Natural killer cell (primary cell): ENCODE measurements at regions not wholly inside any gene's neighbourhood (a gene's known extent, or its start where the extent isn't known, plus 50 kb on each side); places are given as distances from the start of the nearest gene placed in this dataset.

ENCODE experiments used
- ATAC-seq, 3 donors: fragments of 150-1000 bp in 2 of 3; fragments of 200-7000 bp in 1 of 3; cut with Tn5 transposase; 1 replicate in 1 of 3; 2 replicates in 2 of 3; pipeline ENCODE4 v1.10.0; 2021; ENCODE audit warnings: mild to moderate bottlenecking in 2 of 3, moderate library complexity in 2 of 3
- DNase-seq, 2 donors: peaks; one replicate each; pipeline versions ENCODE4 v3.0.0 to v3.0.0-alpha.2; 2013 to 2021; ENCODE audit warnings: mixed read lengths in 1 of 2
- H3K27ac ChIP-seq: one replicate; pipeline ENCODE4 v1.5.1; 2013; ENCODE audit warnings: mild to moderate bottlenecking, low read length
- H3K27me3 ChIP-seq: one replicate; pipeline ENCODE4 v1.6.1; 2013; ENCODE audit warnings: low read length; ENCODE audit not compliant: control insufficient read depth, insufficient read depth
- H3K36me3 ChIP-seq: one replicate; pipeline ENCODE4 v1.6.1; 2013; ENCODE audit warnings: low read length; ENCODE audit not compliant: control insufficient read depth, insufficient read depth
- H3K4me1 ChIP-seq: one replicate; pipeline ENCODE4 v1.6.1; 2013; ENCODE audit warnings: low read length; ENCODE audit not compliant: control insufficient read depth, insufficient read depth
- H3K4me3 ChIP-seq: one replicate; pipeline ENCODE4 v1.5.1; 2013; ENCODE audit warnings: low read length
- H3K9me3 ChIP-seq: one replicate; pipeline ENCODE4 v1.6.1; 2013; ENCODE audit warnings: low read length; ENCODE audit not compliant: control insufficient read depth, insufficient read depth
- H3K27ac Mint-ChIP-seq, 2 donors: one replicate each; pipeline ENCODE4 v1.8.0; 2022; ENCODE audit warnings: mild to moderate bottlenecking in 2 of 2, mixed read lengths in 2 of 2, moderate library complexity in 1 of 2
- H3K27me3 Mint-ChIP-seq, 2 donors: one replicate each; pipeline ENCODE4 v1.8.0; 2022; ENCODE audit warnings: low read depth in 2 of 2, mixed read lengths in 2 of 2
- H3K36me3 Mint-ChIP-seq: one replicate; pipeline ENCODE4 v1.8.0; 2022; ENCODE audit warnings: mixed read lengths
- H3K4me1 Mint-ChIP-seq, 2 donors: one replicate each; pipeline ENCODE4 v1.8.0; 2022; ENCODE audit warnings: mixed read lengths in 2 of 2
- H3K4me3 Mint-ChIP-seq: one replicate; pipeline ENCODE4 v1.8.0; 2022; ENCODE audit warnings: mild to moderate bottlenecking, moderate library complexity, mixed read lengths
- H3K9me3 Mint-ChIP-seq, 2 donors: one replicate each; pipeline ENCODE4 v1.8.0; 2022; ENCODE audit warnings: mixed read lengths in 2 of 2
- WGBS: methylation state at CpG from one replicate; pipeline ENCODE4 v1.1.7; 2013; ENCODE audit warnings: missing lambda C conversion rate; ENCODE audit not compliant: insufficient coverage; 5-methylcytosine and 5-hydroxymethylcytosine counted together
- intact Hi-C: fragments of 100-400 bp; cut with micrococcal nuclease; formaldehyde crosslinking; loops from one replicate; pipeline ENCODE4 v1.14.2; 2022
- TF ChIP-seq, protein P1 (sequence below): fragments of 200-600 bp; IDR thresholded peaks from one replicate; pipeline ENCODE4 v1.8.0; 2022; ENCODE audit warnings: antibody characterized with exemption

DNA sequence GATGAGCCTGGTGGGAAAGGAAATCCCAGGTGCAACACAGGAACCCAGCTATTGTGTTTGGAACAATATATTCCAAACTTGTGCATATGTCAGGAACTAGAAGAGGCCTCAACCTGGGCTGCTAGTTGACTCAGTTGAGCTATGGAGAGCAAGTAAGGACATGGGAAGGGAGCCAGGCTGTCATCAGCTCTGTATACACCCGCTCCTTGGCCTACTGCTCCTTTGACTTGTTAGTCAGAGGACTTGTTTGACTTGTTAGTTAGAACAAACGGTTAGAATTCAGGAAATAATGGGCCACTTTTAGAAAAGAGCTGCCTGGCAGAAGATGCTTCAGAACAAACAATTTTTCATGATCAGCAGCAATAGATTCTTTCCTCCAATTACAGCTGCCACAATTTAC is 76.4 kb downstream of the CBLL2 start:
- no peak overlapping the region for H3K27ac Mint-ChIP-seq
- TF ChIP-seq, protein P1, sequence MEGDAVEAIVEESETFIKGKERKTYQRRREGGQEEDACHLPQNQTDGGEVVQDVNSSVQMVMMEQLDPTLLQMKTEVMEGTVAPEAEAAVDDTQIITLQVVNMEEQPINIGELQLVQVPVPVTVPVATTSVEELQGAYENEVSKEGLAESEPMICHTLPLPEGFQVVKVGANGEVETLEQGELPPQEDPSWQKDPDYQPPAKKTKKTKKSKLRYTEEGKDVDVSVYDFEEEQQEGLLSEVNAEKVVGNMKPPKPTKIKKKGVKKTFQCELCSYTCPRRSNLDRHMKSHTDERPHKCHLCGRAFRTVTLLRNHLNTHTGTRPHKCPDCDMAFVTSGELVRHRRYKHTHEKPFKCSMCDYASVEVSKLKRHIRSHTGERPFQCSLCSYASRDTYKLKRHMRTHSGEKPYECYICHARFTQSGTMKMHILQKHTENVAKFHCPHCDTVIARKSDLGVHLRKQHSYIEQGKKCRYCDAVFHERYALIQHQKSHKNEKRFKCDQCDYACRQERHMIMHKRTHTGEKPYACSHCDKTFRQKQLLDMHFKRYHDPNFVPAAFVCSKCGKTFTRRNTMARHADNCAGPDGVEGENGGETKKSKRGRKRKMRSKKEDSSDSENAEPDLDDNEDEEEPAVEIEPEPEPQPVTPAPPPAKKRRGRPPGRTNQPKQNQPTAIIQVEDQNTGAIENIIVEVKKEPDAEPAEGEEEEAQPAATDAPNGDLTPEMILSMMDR: no peak
- Histone ChIP-seq H3K27me3 (no peaks in the 10 kb centered on the region), H3K36me3 (no peaks in the 10 kb centered on the region), H3K4me3 (no peak overlapping the region), H3K4me1 (no peaks in the 10 kb centered on the region), H3K9me3 (no peaks in the 10 kb centered on the region), H3K27ac (no peak overlapping the region)
- H3K4me3 Mint-ChIP-seq: no peak overlapping the region
- ATAC-seq: no peak
- intact Hi-C loops: no loop called here
- no peaks in the 10 kb centered on the region for H3K4me1 Mint-ChIP-seq
- no peaks in the 10 kb centered on the region for H3K36me3 Mint-ChIP-seq
- H3K9me3 Mint-ChIP-seq: peaks cover 2 to 3% of the 10 kb centered on the region in 2 donors
- no peaks in the 10 kb centered on the region for H3K27me3 Mint-ChIP-seq
- 91% methylated on average over 2 of the region's 2 CpGs for WGBS
- DNase-seq: no peak

DNA sequence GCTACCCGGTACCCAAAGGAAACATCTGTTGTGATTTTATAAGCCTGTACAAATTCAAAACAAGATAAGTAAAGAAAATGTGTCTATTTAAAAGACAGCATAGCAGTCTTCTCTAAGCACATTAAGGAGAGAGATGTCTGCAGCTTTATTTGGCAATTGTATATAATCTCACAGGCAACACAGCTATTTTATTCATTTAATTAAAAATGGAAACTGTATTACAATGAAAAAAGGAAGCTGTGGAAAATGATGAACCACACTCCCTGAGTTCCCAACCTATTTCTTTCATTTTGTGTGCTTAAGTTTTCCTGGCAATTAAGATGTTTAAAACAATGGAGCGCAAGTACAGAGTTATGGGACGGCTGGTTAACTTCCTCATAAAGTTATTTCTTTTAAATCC is 78.4 kb downstream of the CBLL2 start:
- no peak for DNase-seq

GRCh38 chrX:22351966-22352365 is 79.3 kb downstream of the CBLL2 start:
- TF ChIP-seq, protein P1: no peak
- no peaks in the 10 kb centered on the region for H3K27me3 ChIP-seq
- H3K4me3 ChIP-seq: no peak overlapping the region
- no peak overlapping the region for H3K27ac ChIP-seq
- no peaks in the 10 kb centered on the region for H3K9me3 Mint-ChIP-seq
- no peaks in the 10 kb centered on the region for H3K36me3 ChIP-seq
- no peaks in the 10 kb centered on the region for H3K4me1 Mint-ChIP-seq
- DNase-seq: no peak
- no peak for ATAC-seq
- no peaks in the 10 kb centered on the region for H3K4me1 ChIP-seq
- H3K36me3 Mint-ChIP-seq: no peaks in the 10 kb centered on the region
- no peaks in the 10 kb centered on the region for H3K27me3 Mint-ChIP-seq
- no peak overlapping the region for H3K4me3 Mint-ChIP-seq
- WGBS: 93% methylated on average over 4 of the region's 4 CpGs
- H3K27ac Mint-ChIP-seq: no peak overlapping the region
- H3K9me3 ChIP-seq: no peaks in the 10 kb centered on the region
- intact Hi-C loops: no loop called here

More for the DNA sequence above, 78.4 kb downstream of the CBLL2 start:
- H3K36me3 Mint-ChIP-seq: no peaks in the 10 kb centered on the region
- H3K27ac ChIP-seq: no peak overlapping the region
- H3K27me3 ChIP-seq: no peaks in the 10 kb centered on the region
- no peaks in the 10 kb centered on the region for H3K9me3 ChIP-seq
- no peak for ATAC-seq
- TF ChIP-seq, protein P1: no peak
- H3K27ac Mint-ChIP-seq: no peak overlapping the region
- no peaks in the 10 kb centered on the region for H3K4me1 Mint-ChIP-seq
- intact Hi-C loops: no loop called here
- H3K4me1 ChIP-seq: no peaks in the 10 kb centered on the region
- H3K27me3 Mint-ChIP-seq: no peaks in the 10 kb centered on the region
- peaks cover 2 to 3% of the 10 kb centered on the region in 2 donors for H3K9me3 Mint-ChIP-seq
- no peak overlapping the region for H3K4me3 ChIP-seq
- H3K4me3 Mint-ChIP-seq: no peak overlapping the region
- H3K36me3 ChIP-seq: no peaks in the 10 kb centered on the region
- no CpG with 5 or more reads among the region's 3 CpGs for WGBS

DNA sequence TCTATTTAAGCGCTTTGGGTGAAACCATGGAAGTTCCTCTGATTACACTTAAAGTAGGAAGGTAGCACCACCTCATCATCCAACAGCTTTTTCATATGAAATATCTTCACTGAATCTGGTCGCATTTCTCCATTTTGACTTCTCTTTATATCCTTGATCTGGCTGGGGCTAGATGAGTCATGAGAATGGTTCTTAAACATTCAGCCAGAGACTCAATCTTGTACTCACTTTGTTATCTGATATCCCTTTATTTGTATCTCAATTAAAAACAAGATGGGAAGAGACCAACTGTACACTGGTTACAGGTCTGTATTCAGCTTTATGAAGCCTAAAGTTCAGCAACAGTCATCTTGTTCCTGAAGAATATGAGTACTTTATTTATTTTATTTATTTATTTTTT is 84.9 kb downstream of the CBLL2 start:
- Mint-ChIP-seq H3K36me3 (no peaks in the 10 kb centered on the region), H3K4me1 (no peaks in the 10 kb centered on the region), H3K9me3 (peaks cover 2% of the 10 kb centered on the region in 2 donors), H3K27ac (no peak overlapping the region), H3K4me3 (no peak overlapping the region), H3K27me3 (no peaks in the 10 kb centered on the region)
- Histone ChIP-seq H3K4me1 (no peaks in the 10 kb centered on the region), H3K27me3 (no peaks in the 10 kb centered on the region), H3K27ac (no peak overlapping the region), H3K4me3 (no peak overlapping the region), H3K36me3 (no peaks in the 10 kb centered on the region), H3K9me3 (no peaks in the 10 kb centered on the region)
- no peak for DNase-seq
- TF ChIP-seq, protein P1: no peak
- WGBS: 86% methylated on average over 1 of the region's 2 CpGs
- no peak for ATAC-seq
- intact Hi-C loops: no loop called here
